DMS53 treated with DMSO at 0.1 percent for 48 hours (cell line): ENCODE measurements at regions not wholly inside any gene's neighbourhood (a gene's known extent, or its start where the extent isn't known, plus 50 kb on each side); places are given as distances from the start of the nearest gene placed in this dataset.
"Not testable (repeated sequence)": the region's sequence is repeated elsewhere in the genome, so short reads cannot be mapped to it uniquely, and the experiment has no call there.

ENCODE experiments used
- DNase-seq: peaks from one replicate; lab custom pipeline; 2025; ENCODE audit not compliant: unreplicated experiment; lab: John Stamatoyannopoulos, UW

GRCh38 chr2:111492995-111493719, 372.4 kb downstream of the BCL2L11 start:
- not testable (repeated sequence) for DNase-seq

DNA sequence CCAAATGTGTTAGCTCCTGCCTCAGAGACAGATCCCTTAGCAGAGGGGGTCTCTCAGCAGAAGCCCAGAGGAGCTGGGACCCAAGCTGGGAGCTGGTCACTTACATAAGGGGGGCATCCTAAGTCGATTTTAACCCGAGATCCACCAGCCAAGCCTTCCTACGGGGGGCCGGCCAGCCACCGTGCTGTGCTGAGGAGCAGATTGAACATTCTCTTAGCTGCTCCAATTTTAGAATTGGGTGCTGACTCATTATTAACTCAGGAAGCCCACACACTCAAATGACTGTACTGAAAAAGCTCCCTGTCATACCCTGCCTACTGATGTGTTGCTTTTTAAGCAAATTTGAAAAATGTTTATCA, 373.0 kb downstream of the BCL2L11 start:
- DNase-seq = not testable (repeated sequence)

GRCh38 chr2:111494288-111494980, 373.7 kb downstream of the BCL2L11 start:
- DNase-seq = not testable (repeated sequence)

DNA sequence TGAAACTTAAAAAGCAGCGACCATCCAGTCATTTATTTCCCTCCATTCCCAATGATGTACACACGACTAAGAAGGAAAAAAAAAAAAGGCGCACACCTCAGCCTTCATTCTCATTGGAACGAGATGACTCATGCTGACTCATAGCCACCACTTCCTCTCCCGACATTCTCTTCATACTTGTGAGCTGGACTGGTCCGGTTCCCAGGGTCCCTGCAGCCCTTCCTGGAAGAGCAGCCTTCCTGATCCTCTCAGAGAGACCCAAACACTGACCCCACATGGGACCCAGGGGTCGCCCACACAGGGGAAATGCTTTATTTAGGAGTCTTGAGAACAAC, 374.2 kb downstream of the BCL2L11 start:
- not testable (repeated sequence) for DNase-seq

GRCh38 chr2:111495636-111496035, 374.9 kb downstream of the BCL2L11 start:
- DNase-seq = not testable (repeated sequence)

DNA sequence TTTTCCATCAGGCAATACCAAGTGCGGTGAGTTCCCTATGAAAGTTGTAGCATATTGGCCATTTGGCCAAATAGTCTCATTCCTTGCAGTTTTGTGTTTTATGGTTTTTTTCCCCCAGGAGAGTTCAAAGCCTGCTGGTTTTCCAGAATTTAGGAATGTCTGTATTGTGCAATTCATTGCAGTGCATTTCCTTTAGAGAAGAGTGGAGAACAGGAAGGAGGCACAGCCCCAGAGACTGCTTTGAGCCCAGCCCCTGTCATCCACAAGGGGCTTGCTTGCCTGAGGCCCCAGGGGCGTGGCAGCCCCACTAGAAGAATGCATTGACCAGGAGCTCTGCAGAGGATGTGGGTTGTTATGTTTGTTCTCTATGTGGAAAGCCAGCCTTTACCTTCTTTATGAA, 375.5 kb downstream of the BCL2L11 start:
- DNase-seq = not testable (repeated sequence)

- DNase-seq = not testable (repeated sequence)
Measured at GRCh38 chr2:111496860-111497259, 376.1 kb downstream of the BCL2L11 start.

- DNase-seq = not testable (repeated sequence)
Measured at GRCh38 chr2:111497270-111497669, 376.6 kb downstream of the BCL2L11 start.

- DNase-seq = not testable (repeated sequence)
Measured at GRCh38 chr2:111500536-111501062, 379.9 kb downstream of the BCL2L11 start.

DNA sequence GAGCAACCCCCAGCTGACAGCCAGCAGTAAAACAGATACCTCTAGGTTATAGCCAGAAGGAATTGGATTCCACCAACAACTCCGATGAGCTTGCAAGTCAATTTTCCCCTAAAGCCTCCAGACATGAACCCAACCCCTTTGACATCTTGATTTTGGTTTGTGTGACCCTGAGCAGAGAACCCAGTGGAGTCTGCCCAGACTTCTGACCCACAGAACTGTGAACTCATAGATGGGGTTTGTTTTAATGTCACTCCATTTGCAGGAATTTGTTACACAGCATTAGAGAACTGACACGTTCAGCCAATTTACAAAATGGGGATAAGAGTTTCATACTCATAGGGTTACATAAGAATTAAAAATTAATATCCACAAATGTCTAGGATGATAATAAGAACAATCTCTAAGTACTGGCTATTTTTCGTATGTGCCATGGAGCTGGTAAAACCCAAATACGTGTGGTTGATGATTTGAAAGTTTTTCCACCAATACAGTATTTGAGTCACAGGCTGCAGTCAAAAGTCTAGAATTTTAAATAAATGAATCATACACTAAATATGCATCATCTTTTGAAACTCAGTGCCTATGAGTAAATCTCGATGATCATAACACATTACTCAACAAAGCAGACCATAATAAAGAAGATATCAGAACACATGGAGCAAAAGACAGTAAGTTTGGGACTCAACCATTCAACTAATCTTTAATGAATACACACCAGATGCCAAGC, 380.0 kb downstream of the ANAPC1 start:
- DNase-seq = not testable (repeated sequence)

- not testable (repeated sequence) for DNase-seq
Measured at GRCh38 chr2:111504571-111504942, 379.4 kb downstream of the ANAPC1 start.

DNA sequence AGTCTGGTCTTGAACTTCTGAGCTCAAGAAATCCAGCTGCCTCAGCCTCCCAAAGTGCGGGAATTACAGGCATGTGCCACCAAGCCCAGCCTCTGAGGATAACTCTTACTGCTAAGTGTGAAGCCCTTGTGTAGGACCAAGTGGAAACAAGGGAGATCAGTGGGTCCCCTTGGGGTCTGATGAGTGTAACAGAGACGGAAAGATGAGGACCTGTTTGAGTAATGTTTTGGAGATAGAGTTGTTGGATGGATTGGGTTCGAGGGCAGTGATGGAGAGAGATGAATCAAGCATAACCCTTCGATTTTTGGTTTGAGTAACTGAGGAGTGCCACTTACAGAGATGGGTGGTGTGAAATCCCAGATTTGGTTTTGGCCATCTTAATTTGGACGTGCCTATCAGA, 378.7 kb downstream of the ANAPC1 start:
- not testable (repeated sequence) for DNase-seq

GRCh38 chr2:111506936-111507335, 377.1 kb downstream of the ANAPC1 start:
- not testable (repeated sequence) for DNase-seq

- not testable (repeated sequence) for DNase-seq
Measured at GRCh38 chr2:111509225-111509869, 374.6 kb downstream of the ANAPC1 start.

DNA sequence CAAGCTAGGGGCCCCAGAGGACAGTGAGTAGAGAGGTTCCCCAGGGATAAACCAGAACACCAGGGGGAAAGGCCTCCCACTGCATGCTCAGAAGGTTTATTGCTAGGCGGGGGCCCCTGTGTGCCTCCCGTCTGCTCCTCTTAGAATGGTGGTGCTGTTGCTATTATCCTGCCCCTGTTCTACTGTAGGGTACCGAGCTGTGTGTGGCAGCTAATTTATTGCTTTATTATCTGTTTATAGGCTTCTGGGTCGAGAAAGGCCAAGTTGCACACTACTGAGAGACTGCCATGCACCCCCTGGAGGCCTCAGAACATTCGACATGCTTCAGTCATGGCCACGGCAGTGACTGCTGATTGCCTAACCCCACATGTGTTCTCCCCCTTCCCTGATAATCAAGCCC, 373.6 kb downstream of the ANAPC1 start:
- not testable (repeated sequence) for DNase-seq

- DNase-seq = not testable (repeated sequence)
Measured at GRCh38 chr2:111511062-111511461, 372.9 kb downstream of the ANAPC1 start.

DNA sequence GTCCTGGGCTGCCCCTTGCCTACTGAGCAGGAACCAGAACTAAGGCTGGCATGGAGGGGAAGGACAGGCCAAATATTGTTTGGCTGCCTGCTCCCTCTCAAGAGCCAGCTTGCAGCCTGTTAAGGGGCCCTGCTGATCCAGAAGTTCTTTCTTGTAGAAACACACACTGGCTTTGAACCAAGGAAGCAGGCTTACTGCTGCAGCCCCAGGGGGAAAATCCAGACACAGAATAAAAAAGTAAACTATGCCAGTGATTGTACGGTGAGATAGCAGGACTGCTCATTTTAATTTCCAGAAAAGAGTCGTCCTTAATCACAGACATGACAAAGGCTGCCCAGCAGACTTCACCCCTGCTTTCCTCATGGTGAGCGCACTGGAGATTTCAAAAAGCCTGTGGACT, 371.6 kb downstream of the ANAPC1 start:
- not testable (repeated sequence) for DNase-seq

GRCh38 chr2:111514138-111514537, 369.9 kb downstream of the ANAPC1 start:
- DNase-seq = not testable (repeated sequence)

GRCh38 chr2:111517050-111517720, 366.8 kb downstream of the ANAPC1 start:
- DNase-seq = not testable (repeated sequence)

- DNase-seq = not testable (repeated sequence)
Measured at GRCh38 chr2:111517721-111518053, 366.3 kb downstream of the ANAPC1 start.

DNA sequence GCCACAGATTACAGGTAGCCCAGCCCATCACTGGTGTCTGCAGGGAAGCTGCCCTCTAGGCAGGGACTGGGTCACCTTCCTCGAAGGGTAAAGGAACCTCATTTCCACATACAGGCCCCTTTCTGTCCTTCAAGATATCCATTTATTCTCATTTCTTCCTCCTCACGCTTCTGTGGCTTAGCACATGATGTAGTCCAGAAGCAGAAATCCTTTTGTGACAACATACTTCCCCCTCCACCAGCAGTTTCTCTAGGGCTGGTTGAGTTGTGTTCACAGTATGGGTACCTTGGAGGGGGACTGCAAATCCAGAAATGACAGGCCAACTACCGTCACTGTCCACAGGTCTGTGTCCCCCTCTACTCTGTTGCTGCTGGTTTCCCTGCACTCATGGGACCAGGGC, 364.9 kb downstream of the ANAPC1 start:
- DNase-seq = no peak
